Activated naive CD4-positive, alpha-beta T cell treated with anti-CD3 and anti-CD28 coated beads, Interleukin-2, amount 50 U/mL, for 72 hours (primary cell): ENCODE measurements at regions not wholly inside any gene's neighbourhood (a gene's known extent, or its start where the extent isn't known, plus 50 kb on each side); places are given as distances from the start of the nearest gene placed in this dataset.
"Not testable (repeated sequence)": the region's sequence is repeated elsewhere in the genome, so short reads cannot be mapped to it uniquely, and the experiment has no call there.

ENCODE experiments used
- ATAC-seq, 2 donors: fragments of 150-1000 bp; cut with Tn5 transposase; 2 replicates each; pipeline ENCODE4 v1.10.0; 2021; ENCODE audit warnings: mild to moderate bottlenecking in 2 of 2, moderate library complexity in 2 of 2
- DNase-seq, 2 donors: peaks; one replicate each; pipeline ENCODE4 v3.0.0; 2021 to 2022; ENCODE audit warnings: low spot score in 2 of 2
- H3K27ac Mint-ChIP-seq, 2 donors: one replicate each; pipeline ENCODE4 v1.8.0; 2022; ENCODE audit warnings: mild to moderate bottlenecking in 2 of 2, mixed read lengths in 2 of 2
- H3K36me3 Mint-ChIP-seq, 2 donors: one replicate each; pipeline ENCODE4 v1.8.0; 2022; ENCODE audit warnings: mixed read lengths in 2 of 2
- H3K9me3 Mint-ChIP-seq, 2 donors: one replicate each; pipeline ENCODE4 v1.8.0; 2022; ENCODE audit warnings: mixed read lengths in 2 of 2

- Mint-ChIP-seq H3K36me3 (no peaks in the 10 kb centered on the region), H3K27ac (no peak overlapping the region), H3K9me3 (no peaks in the 10 kb centered on the region)
- no peak for ATAC-seq
- DNase-seq, result no peak
Measured at GRCh38 chr10:120145107-120145506, 252.6 kb downstream of the SEC23IP start.

GRCh38 chr10:120156614-120157274 lies 264.2 kb downstream of the SEC23IP start:
- Mint-ChIP-seq H3K9me3 (peaks cover 8 to 10% of the 10 kb centered on the region in 2 donors), H3K27ac (no peak overlapping the region), H3K36me3 (no peaks in the 10 kb centered on the region)
- DNase-seq (no peak), ATAC-seq (no peak)

- ATAC-seq (no peak), DNase-seq (no peak)
- no peak overlapping the region for H3K27ac Mint-ChIP-seq
- peaks cover 0 to 5% of the 10 kb centered on the region in 2 donors for H3K9me3 Mint-ChIP-seq
- H3K36me3 Mint-ChIP-seq, result no peaks in the 10 kb centered on the region
Measured at GRCh38 chr10:120161111-120161510, 268.6 kb downstream of the SEC23IP start.

GRCh38 chr10:120162471-120162870 lies 269.9 kb downstream of the SEC23IP start:
- Mint-ChIP-seq H3K9me3 (peaks cover 0 to 5% of the 10 kb centered on the region in 2 donors), H3K27ac (no peak overlapping the region), H3K36me3 (no peaks in the 10 kb centered on the region)
- no peak for ATAC-seq
- DNase-seq, result no peak

- Mint-ChIP-seq H3K27ac (no peak overlapping the region), H3K9me3 (no peaks in the 10 kb centered on the region), H3K36me3 (no peaks in the 10 kb centered on the region)
- DNase-seq (no peak), ATAC-seq (no peak)
Measured at GRCh38 chr10:120172356-120172755, 279.8 kb downstream of the SEC23IP start.

- ATAC-seq (no peak), DNase-seq (no peak)
- Mint-ChIP-seq H3K9me3 (no peaks in the 10 kb centered on the region), H3K36me3 (no peaks in the 10 kb centered on the region), H3K27ac (no peak overlapping the region)
Measured at GRCh38 chr10:120174491-120174890, 282.0 kb downstream of the SEC23IP start.

- DNase-seq (no peak), ATAC-seq (no peak)
- H3K27ac Mint-ChIP-seq, result no peak overlapping the region
- H3K36me3 Mint-ChIP-seq, result no peaks in the 10 kb centered on the region
- H3K9me3 Mint-ChIP-seq, result no peaks in the 10 kb centered on the region
Measured at GRCh38 chr10:120177330-120177729, 279.7 kb upstream of the PLPP4 start.

GRCh38 chr10:120180160-120180559 lies 276.9 kb upstream of the PLPP4 start:
- Mint-ChIP-seq H3K36me3 (no peaks in the 10 kb centered on the region), H3K27ac (no peak overlapping the region), H3K9me3 (no peaks in the 10 kb centered on the region)
- ATAC-seq, result no peak
- no peak for DNase-seq

- H3K27ac Mint-ChIP-seq, result no peak overlapping the region
- H3K9me3 Mint-ChIP-seq, result no peaks in the 10 kb centered on the region
- DNase-seq, result no peak
- ATAC-seq, result no peak
- no peaks in the 10 kb centered on the region for H3K36me3 Mint-ChIP-seq
Measured at GRCh38 chr10:120181154-120181553, 275.9 kb upstream of the PLPP4 start.

- Mint-ChIP-seq H3K9me3 (no peaks in the 10 kb centered on the region), H3K36me3 (no peaks in the 10 kb centered on the region), H3K27ac (no peak overlapping the region)
- DNase-seq (no peak), ATAC-seq (no peak)
Measured at GRCh38 chr10:120182431-120182830, 274.6 kb upstream of the PLPP4 start.

GRCh38 chr10:120183546-120183945 lies 273.5 kb upstream of the PLPP4 start:
- ATAC-seq (no peak), DNase-seq (no peak)
- no peaks in the 10 kb centered on the region for H3K36me3 Mint-ChIP-seq
- H3K9me3 Mint-ChIP-seq, result no peaks in the 10 kb centered on the region
- no peak overlapping the region for H3K27ac Mint-ChIP-seq

GRCh38 chr10:120184547-120185337 lies 272.3 kb upstream of the PLPP4 start:
- DNase-seq (no peak), ATAC-seq (no peak)
- Mint-ChIP-seq H3K36me3 (no peaks in the 10 kb centered on the region), H3K27ac (no peak overlapping the region), H3K9me3 (no peaks in the 10 kb centered on the region)

GRCh38 chr10:120186506-120186905 lies 270.5 kb upstream of the PLPP4 start:
- no peak for DNase-seq
- ATAC-seq, result no peak
- H3K9me3 Mint-ChIP-seq, result no peaks in the 10 kb centered on the region
- H3K27ac Mint-ChIP-seq, result no peak overlapping the region
- H3K36me3 Mint-ChIP-seq, result no peaks in the 10 kb centered on the region

- DNase-seq, H3K9me3 Mint-ChIP-seq, ATAC-seq, H3K36me3 Mint-ChIP-seq, H3K27ac Mint-ChIP-seq: not testable (repeated sequence)
Measured at GRCh38 chr10:120187168-120187567, 269.9 kb upstream of the PLPP4 start.

- H3K27ac Mint-ChIP-seq, result no peak overlapping the region
- no peaks in the 10 kb centered on the region for H3K9me3 Mint-ChIP-seq
- ATAC-seq (no peak), DNase-seq (no peak)
- H3K36me3 Mint-ChIP-seq, result no peaks in the 10 kb centered on the region
Measured at GRCh38 chr10:120188950-120189349, 268.1 kb upstream of the PLPP4 start.

- Mint-ChIP-seq H3K9me3 (peaks cover 0 to 3% of the 10 kb centered on the region in 2 donors), H3K27ac (no peak overlapping the region), H3K36me3 (no peaks in the 10 kb centered on the region)
- DNase-seq (no peak), ATAC-seq (no peak)
Measured at GRCh38 chr10:120195984-120196712, 260.9 kb upstream of the PLPP4 start.

GRCh38 chr10:120204877-120205276 lies 252.2 kb upstream of the PLPP4 start:
- no peak for ATAC-seq
- Mint-ChIP-seq H3K27ac (no peak overlapping the region), H3K36me3 (no peaks in the 10 kb centered on the region), H3K9me3 (no peaks in the 10 kb centered on the region)
- DNase-seq, result no peak
